DND-41 (cell line): ENCODE measurements at regions not wholly inside any gene's neighbourhood (a gene's known extent, or its start where the extent isn't known, plus 50 kb on each side); places are given as distances from the start of the nearest gene placed in this dataset.

Experiments
- EZH2 ChIP-seq: IDR thresholded peaks from 3 replicates; pipeline ENCODE4 v1.6.1; 2012; ENCODE audit warnings: borderline replicate concordance, low read depth, mild to moderate bottlenecking, moderate library complexity, low read length, inconsistent platforms; ENCODE audit not compliant: severe bottlenecking
- TF ChIP-seq, protein P1 (sequence below): IDR thresholded peaks from 2 replicates; pipeline ENCODE4 v1.5.1; 2012; ENCODE audit warnings: borderline replicate concordance, low read length, moderate library complexity, mild to moderate bottlenecking; ENCODE audit not compliant: poor library complexity, severe bottlenecking; ENCODE audit errors: extremely low read depth

DNA sequence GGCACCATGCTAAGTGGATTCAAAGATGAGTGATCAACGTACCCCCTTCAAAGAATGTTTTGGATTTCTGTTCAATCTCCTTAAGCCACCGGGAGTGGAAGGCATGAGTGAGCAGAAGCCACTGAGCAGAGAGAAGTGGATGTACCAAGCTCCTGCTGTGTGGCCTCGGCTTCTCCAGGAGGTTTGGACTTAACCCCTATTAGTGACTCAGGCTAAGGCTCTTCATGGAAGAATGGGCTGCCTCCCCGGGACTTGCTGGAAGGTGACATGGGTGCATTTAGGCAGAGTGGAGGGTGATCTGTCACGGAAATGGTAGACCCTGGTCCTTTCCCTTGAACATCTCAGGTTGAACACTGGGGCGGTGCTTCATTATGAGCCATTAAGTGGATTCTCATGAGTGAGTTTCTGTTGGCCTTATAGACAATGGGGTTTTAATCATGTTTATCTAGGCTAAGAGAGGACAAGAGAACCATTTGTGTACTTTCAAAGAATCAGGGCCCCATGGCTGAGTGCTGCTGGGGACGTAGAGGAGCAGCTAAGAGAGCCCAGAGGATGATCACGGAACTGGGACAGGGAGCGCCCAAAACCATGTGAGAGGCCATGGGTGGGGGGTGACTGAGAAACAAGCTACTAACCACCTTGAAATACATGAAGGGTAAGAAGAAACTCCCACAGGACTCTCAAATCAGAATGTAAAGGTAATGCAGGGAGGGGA lies 62.2 kb downstream of the HES1 start:
- TF ChIP-seq, protein P1, sequence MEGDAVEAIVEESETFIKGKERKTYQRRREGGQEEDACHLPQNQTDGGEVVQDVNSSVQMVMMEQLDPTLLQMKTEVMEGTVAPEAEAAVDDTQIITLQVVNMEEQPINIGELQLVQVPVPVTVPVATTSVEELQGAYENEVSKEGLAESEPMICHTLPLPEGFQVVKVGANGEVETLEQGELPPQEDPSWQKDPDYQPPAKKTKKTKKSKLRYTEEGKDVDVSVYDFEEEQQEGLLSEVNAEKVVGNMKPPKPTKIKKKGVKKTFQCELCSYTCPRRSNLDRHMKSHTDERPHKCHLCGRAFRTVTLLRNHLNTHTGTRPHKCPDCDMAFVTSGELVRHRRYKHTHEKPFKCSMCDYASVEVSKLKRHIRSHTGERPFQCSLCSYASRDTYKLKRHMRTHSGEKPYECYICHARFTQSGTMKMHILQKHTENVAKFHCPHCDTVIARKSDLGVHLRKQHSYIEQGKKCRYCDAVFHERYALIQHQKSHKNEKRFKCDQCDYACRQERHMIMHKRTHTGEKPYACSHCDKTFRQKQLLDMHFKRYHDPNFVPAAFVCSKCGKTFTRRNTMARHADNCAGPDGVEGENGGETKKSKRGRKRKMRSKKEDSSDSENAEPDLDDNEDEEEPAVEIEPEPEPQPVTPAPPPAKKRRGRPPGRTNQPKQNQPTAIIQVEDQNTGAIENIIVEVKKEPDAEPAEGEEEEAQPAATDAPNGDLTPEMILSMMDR, result no peak
- TF ChIP-seq EZH2, result no peak
